LNCaP clone FGC (cell line): ENCODE measurements at regions not wholly inside any gene's neighbourhood (a gene's known extent, or its start where the extent isn't known, plus 50 kb on each side); places are given as distances from the start of the nearest gene placed in this dataset.

Experiments
- DNase-seq: peaks from one replicate; pipeline ENCODE4 v3.0.0-alpha.2; 2011; ENCODE audit warnings: low read depth
- H3K4me3 ChIP-seq: 2 replicates; pipeline ENCODE4 v1.5.1; 2011; ENCODE audit warnings: mild to moderate bottlenecking, low read depth, low read length, control low read depth
- CTCF ChIP-seq: IDR thresholded peaks from 2 replicates; pipeline ENCODE4 v1.5.1; 2012; ENCODE audit warnings: mild to moderate bottlenecking; ENCODE audit not compliant: control insufficient read depth, insufficient read depth; ENCODE audit errors: extremely low read depth

- H3K4me3 ChIP-seq = no peak overlapping the region
- no peak for TF ChIP-seq CTCF
- DNase-seq = no peak
Observed at GRCh38 chrX:42485601-42486000, 292.4 kb downstream of the PPP1R2C start.

- TF ChIP-seq CTCF = no peak
- DNase-seq = no peak
Observed at GRCh38 chrX:42484233-42484632, 293.7 kb downstream of the PPP1R2C start.

GRCh38 chrX:42477396-42477795 lies 300.6 kb downstream of the PPP1R2C start:
- no peak overlapping the region for H3K4me3 ChIP-seq
- no peak for DNase-seq
- no peak for TF ChIP-seq CTCF

More at GRCh38 chrX:42484233-42484632, 293.7 kb downstream of the PPP1R2C start:
- no peak overlapping the region for H3K4me3 ChIP-seq

GRCh38 chrX:42472727-42473126 lies 305.2 kb downstream of the PPP1R2C start:
- no peak for DNase-seq
- H3K4me3 ChIP-seq = no peak overlapping the region
- no peak for TF ChIP-seq CTCF

- no peak for DNase-seq
- no peak overlapping the region for H3K4me3 ChIP-seq
- no peak for TF ChIP-seq CTCF
Observed at GRCh38 chrX:42466332-42467046, 311.5 kb downstream of the PPP1R2C start.

GRCh38 chrX:42465821-42466220 lies 312.1 kb downstream of the PPP1R2C start:
- no peak for TF ChIP-seq CTCF
- H3K4me3 ChIP-seq = no peak overlapping the region
- DNase-seq = no peak
